T47D (cell line): ENCODE measurements at regions not wholly inside any gene's neighbourhood (a gene's known extent, or its start where the extent isn't known, plus 50 kb on each side); places are given as distances from the start of the nearest gene placed in this dataset.

ENCODE experiments used
- DNase-seq, 2 experiments: peaks; one replicate each; pipeline versions ENCODE4 v3.0.0 to v3.0.0-alpha.2; 2011 to 2012; ENCODE audit warnings: low read depth in 1 of 2, low spot score in 1 of 2
- JUND ChIP-seq: IDR thresholded peaks from 2 replicates; pipeline ENCODE4 v1.6.1; 2012; ENCODE audit warnings: low read depth
- in situ Hi-C: cut with HindIII; loops from 2 replicates; pipeline ENCODE4 v1.10.0; 2016; ENCODE audit warnings: low sequenced_read_pairs, low pct_unique_long_range_greater_than_20kb

GRCh38 chr1:232528472-232529089 lies 101.4 kb downstream of the SIPA1L2 start:
- DNase-seq = no peak
- in situ Hi-C loops = no loop called here
- TF ChIP-seq JUND = no peak

- no peak for TF ChIP-seq JUND
- in situ Hi-C loops = no loop called here
- no peak for DNase-seq
Measured at GRCh38 chr1:232524056-232524455, 105.9 kb downstream of the SIPA1L2 start.

DNA sequence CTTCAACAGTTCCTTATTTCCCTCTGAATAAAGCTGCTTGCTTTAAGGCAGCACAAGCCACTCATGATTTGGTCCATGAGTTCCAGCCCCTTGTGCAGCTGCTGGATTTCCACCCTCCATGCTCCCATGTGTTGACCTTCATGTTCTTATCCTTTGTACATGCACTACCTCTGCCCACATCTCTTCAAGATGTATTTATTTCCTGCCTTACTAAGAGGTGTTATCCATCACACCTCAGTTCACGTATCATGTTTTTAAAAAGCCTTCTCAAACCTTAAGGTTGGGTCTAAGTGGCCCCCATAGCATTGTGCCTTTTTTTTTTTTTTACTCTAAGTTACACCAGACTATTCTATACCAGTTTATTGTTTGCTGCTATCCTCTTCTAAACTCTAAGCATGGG lies 107.7 kb downstream of the SIPA1L2 start:
- in situ Hi-C loops = no loop called here
- TF ChIP-seq JUND = no peak
- no peak for DNase-seq

- in situ Hi-C loops = no loop called here
- no peak for DNase-seq
Measured at GRCh38 chr1:232521660-232522059, 108.3 kb downstream of the SIPA1L2 start.

DNA sequence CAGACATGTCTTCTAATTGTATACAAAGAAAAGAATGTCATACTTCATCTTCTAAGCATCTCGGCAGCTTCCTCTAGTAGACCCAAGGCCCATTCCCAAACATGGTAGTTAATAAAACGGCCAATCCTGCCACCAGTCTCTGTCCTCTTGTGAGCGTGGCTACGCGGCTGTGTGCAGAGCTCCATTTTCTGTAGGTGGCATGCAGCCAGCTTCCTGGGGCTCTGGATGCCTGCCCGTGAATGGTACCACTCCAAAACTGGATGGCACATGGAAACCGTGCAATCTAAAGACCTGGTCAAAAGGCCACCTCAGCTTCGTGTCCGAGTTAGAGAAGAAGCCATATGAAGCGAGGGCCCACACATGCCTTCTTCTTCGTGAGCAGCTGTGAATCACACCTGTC lies 110.7 kb downstream of the SIPA1L2 start:
- in situ Hi-C loops = no loop called here
- no peak for DNase-seq
- TF ChIP-seq JUND = no peak

More at GRCh38 chr1:232521660-232522059, 108.3 kb downstream of the SIPA1L2 start:
- TF ChIP-seq JUND = no peak

DNA sequence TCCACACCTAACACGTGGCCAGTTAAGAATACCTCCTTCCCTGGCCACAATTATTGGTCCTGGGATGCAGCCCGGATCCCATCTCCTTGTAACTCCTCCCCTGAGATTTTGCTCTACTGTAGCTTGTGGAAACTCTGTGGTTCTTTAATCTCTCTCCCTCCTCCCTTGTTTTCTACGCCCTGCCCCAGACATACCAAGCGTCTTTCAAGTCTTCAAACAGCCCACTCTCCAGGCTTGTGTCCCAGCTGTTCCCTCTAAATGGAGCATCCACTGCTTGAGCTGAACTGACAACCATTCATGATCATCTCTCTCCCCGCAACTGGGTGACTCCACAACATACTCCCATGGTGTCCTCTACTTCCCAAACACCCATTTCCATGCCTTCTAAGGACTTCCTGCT lies 111.6 kb downstream of the SIPA1L2 start:
- no peak for TF ChIP-seq JUND
- in situ Hi-C loops = no loop called here
- DNase-seq = no peak

- in situ Hi-C loops = no loop called here
- TF ChIP-seq JUND = no peak
- DNase-seq = no peak
Measured at GRCh38 chr1:232517204-232517603, 112.7 kb downstream of the SIPA1L2 start.

- DNase-seq = no peak
- no peak for TF ChIP-seq JUND
- in situ Hi-C loops = no loop called here
Measured at GRCh38 chr1:232515706-232516105, 114.2 kb downstream of the SIPA1L2 start.

GRCh38 chr1:232512712-232513111 lies 117.2 kb downstream of the SIPA1L2 start:
- in situ Hi-C loops = no loop called here
- no peak for TF ChIP-seq JUND
- no peak for DNase-seq

DNA sequence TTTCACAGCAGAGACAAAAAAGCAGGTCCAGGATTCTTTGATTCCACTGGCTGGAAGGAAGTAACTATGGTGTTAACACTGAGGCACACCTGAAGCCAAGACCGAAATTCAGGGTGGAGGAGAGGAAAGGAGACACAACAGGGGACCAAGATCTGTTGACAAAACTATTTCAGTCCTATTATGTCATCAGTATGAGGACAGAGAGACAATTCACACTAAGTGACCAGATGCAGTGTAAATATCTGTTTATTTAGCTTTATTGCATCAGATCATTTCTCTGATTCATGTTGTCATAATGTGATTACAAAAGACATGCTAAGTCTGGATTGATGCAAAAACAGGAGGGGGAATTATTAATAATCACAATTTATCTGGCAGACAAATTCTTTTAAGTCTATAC lies 118.8 kb downstream of the SIPA1L2 start:
- in situ Hi-C loops = no loop called here
- DNase-seq = no peak
- TF ChIP-seq JUND = no peak

DNA sequence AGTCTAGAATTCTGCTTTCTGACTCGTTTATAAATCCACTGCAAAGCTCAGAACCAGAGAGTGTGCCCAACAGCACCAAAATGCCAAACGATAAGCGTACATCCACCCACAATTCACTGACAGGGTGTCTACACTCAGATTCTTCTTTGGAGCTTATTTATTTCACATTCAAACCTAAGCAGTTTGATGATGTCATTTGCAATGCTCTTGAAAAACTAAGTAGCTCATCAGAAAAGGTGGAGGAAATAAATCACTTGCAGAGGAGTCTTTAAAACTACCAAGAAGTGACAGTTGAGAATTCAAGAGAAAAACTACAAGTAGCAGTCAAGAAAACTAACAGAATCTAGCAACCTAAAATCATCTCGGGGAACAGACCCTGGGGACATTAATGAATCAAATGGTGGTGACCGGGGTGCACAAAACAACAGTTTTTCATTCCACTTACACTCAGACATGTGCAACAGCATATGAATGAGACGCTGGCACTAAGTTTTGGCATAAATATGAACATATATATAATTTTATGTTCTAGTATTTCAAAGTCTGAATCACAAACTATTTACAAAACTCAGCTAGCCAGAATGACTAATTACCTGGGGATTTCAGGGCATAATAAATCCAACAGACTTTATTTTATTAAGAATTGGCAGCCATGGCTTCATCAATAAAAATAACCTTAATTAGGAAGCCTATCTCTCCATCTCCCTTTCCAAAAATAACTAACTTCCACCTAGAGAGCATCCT lies 119.4 kb downstream of the SIPA1L2 start:
- no peak for TF ChIP-seq JUND
- DNase-seq = no peak
- in situ Hi-C loops = no loop called here

DNA sequence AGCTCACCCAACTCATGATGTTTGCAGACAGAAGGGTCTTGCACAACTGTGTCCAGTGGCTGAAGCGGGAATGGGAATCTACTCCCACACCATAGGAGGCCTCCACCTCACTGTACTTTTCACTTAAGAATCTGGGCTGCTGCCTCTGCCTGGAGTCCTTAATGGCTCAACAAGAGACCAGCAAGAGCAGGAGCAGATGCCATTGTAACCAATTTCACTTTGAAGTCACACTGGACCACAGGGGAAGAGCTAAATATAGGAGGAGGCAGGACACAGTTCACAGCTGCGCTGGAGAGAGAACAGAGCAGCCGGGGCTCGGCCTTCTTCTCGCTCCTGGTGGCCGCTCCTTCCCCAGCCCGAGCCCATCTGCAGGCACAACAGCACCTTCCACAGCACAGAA lies 120.4 kb downstream of the SIPA1L2 start:
- in situ Hi-C loops = no loop called here
- no peak for DNase-seq
- TF ChIP-seq JUND = no peak

DNA sequence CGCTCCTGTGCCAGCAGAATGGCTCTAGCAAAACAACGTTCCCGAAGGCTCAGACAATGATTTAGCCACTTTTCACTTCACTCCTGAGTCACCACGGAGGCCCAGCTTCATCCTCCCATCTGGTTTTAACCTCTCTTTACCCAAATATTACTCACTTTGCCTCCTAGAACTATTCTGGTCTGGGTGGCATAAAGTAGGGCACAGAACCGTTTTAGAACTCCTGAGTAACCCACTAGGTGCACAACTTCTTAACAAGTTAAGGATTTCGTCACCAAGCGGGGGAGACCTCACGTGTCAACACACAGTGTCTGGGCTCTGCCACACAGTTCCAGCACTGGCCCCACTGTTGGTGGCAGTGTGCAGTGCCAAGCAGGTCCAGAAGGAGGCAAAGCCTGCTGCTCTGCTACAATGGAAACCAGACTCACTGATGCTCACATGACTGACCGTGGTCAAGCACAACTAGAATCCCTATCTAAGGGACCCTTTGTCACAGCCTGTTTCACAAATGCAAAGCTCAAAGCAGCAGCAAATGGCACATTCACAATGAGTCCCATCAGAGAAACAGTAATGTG lies 121.7 kb downstream of the SIPA1L2 start:
- DNase-seq = no peak
- in situ Hi-C loops = no loop called here
- TF ChIP-seq JUND = no peak
